Activated CD8-positive, alpha-beta T cell treated with anti-CD3 and anti-CD28 coated beads for 36 hours (primary cell): ENCODE measurements at regions not wholly inside any gene's neighbourhood (a gene's known extent, or its start where the extent isn't known, plus 50 kb on each side); places are given as distances from the start of the nearest gene placed in this dataset.

Experiments
- ATAC-seq: fragments of 200-7000 bp; cut with Tn5 transposase; one replicate; pipeline ENCODE4 v1.10.0; 2021; ENCODE audit warnings: mild to moderate bottlenecking, moderate library complexity
- CTCF ChIA-PET: fragments of 350-600 bp; sonication (Branson Sonifier 250); formaldehyde crosslinking; loops from one replicate; lab custom pipeline; 2021; ENCODE audit warnings: antibody characterized with exemption; lab: Charles Lee
- POLR2A ChIA-PET: fragments of 350-600 bp; sonication (Branson Sonifier 250); formaldehyde crosslinking; loops from one replicate; lab custom pipeline; 2021; ENCODE audit warnings: antibody characterized with exemption; lab: Charles Lee
- DNase-seq: peaks from one replicate; pipeline ENCODE4 v3.0.0-alpha.2; 2020
- H3K27ac Mint-ChIP-seq: one replicate; pipeline ENCODE4 v1.8.0; 2021; ENCODE audit warnings: mild to moderate bottlenecking, mixed read lengths
- H3K27me3 Mint-ChIP-seq: one replicate; pipeline ENCODE4 v1.8.0; 2021; ENCODE audit warnings: mixed read lengths
- H3K36me3 Mint-ChIP-seq: one replicate; pipeline ENCODE4 v1.8.0; 2021; ENCODE audit warnings: low read depth, mixed read lengths
- H3K4me1 Mint-ChIP-seq: one replicate; pipeline ENCODE4 v1.8.0; 2021; ENCODE audit warnings: low read depth, mixed read lengths
- H3K4me3 Mint-ChIP-seq: one replicate; pipeline ENCODE4 v1.8.0; 2021; ENCODE audit warnings: mild to moderate bottlenecking, moderate library complexity, mixed read lengths
- H3K9me3 Mint-ChIP-seq: one replicate; pipeline ENCODE4 v1.8.0; 2021; ENCODE audit warnings: mixed read lengths
- intact Hi-C: fragments of 100-400 bp; cut with micrococcal nuclease; formaldehyde crosslinking; loops from one replicate; pipeline ENCODE4 v1.10.0; 2022
- TF ChIP-seq, protein P1 (sequence below): fragments of 200-600 bp; IDR thresholded peaks from one replicate; pipeline ENCODE4 v1.8.0; 2022; ENCODE audit warnings: antibody characterized with exemption, mild to moderate bottlenecking

DNA sequence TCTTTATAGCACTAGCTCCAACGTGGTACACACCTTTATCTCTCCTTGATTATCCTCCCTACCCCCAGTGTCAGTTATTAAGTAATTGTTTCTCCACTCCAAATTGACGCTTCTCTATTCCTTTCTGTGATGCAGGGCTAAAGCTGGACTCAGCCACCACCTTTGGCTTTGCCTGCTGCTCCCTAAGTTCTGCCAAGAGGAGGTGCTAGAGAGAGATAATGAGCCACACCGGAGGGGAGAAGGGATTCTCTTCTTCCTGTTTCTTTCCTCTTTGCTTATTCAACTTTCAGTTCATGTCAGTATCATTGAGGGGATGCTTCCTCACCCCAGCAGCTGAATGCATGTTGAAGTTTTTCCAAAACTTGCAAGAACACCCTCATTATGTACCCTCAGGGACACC is 176.5 kb downstream of the GBA3 start:
- intact Hi-C loops = no loop called here
- H3K27ac Mint-ChIP-seq = no peak overlapping the region
- ChIA-PET POLR2A (interaction anchor here (0.6 kb wide), 1 partner anchor 1532 kb away, joined by 4 read pairs; no protein-coding TSS in a partner anchor), CTCF (no interaction called here)
- ATAC-seq = no peak
- H3K27me3 Mint-ChIP-seq = no peaks in the 10 kb centered on the region
- H3K4me3 Mint-ChIP-seq = no peak overlapping the region
- no peaks in the 10 kb centered on the region for H3K9me3 Mint-ChIP-seq
- TF ChIP-seq, protein P1, sequence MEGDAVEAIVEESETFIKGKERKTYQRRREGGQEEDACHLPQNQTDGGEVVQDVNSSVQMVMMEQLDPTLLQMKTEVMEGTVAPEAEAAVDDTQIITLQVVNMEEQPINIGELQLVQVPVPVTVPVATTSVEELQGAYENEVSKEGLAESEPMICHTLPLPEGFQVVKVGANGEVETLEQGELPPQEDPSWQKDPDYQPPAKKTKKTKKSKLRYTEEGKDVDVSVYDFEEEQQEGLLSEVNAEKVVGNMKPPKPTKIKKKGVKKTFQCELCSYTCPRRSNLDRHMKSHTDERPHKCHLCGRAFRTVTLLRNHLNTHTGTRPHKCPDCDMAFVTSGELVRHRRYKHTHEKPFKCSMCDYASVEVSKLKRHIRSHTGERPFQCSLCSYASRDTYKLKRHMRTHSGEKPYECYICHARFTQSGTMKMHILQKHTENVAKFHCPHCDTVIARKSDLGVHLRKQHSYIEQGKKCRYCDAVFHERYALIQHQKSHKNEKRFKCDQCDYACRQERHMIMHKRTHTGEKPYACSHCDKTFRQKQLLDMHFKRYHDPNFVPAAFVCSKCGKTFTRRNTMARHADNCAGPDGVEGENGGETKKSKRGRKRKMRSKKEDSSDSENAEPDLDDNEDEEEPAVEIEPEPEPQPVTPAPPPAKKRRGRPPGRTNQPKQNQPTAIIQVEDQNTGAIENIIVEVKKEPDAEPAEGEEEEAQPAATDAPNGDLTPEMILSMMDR = no peak
- no peaks in the 10 kb centered on the region for H3K4me1 Mint-ChIP-seq
- H3K36me3 Mint-ChIP-seq = no peaks in the 10 kb centered on the region
- DNase-seq = no peak
